ENCODE measurements at regions not wholly inside any gene's neighbourhood (a gene's known extent, or its start where the extent isn't known, plus 50 kb on each side); places are given as distances from the start of the nearest gene placed in this dataset.

DNA sequence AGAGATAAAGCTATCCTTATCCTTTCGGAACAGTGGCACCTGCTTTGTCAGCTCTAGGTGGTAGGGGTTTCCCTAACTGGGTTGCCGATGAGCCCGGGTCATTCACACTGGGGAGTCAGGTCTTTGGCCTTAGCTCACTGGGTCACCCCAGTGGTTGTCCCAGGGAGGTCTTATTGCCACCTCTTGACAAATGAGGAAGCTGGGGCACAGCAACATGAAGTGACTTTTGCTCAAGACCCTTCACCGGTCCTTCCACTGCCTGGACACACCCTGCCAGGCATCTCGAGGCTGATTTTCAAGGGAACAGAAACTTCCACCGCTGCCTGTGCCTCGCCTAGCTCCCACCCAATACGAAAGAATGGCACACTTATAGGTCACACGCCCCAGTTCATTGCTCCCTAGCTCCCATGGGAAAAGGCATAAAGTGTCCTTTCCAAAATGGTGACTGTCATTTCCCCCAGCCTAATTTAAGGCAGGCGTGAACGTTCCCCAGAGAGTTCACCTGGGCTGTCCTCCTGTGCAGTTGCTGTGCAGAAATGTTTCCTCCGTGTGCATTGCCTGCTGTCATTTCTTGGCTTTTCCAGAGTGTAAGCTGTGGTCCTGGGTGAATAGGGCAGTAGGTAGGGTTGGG lies 156.1 kb upstream of the CCND2 start:
- TF ChIP-seq, protein P1, sequence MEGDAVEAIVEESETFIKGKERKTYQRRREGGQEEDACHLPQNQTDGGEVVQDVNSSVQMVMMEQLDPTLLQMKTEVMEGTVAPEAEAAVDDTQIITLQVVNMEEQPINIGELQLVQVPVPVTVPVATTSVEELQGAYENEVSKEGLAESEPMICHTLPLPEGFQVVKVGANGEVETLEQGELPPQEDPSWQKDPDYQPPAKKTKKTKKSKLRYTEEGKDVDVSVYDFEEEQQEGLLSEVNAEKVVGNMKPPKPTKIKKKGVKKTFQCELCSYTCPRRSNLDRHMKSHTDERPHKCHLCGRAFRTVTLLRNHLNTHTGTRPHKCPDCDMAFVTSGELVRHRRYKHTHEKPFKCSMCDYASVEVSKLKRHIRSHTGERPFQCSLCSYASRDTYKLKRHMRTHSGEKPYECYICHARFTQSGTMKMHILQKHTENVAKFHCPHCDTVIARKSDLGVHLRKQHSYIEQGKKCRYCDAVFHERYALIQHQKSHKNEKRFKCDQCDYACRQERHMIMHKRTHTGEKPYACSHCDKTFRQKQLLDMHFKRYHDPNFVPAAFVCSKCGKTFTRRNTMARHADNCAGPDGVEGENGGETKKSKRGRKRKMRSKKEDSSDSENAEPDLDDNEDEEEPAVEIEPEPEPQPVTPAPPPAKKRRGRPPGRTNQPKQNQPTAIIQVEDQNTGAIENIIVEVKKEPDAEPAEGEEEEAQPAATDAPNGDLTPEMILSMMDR (IDR thresholded peaks at IDR 0.05; ENCODE audit: low read depth, low read length, poor library complexity, severe bottlenecking), result no peak
- no peak for TF ChIP-seq EZH2phosphoT487 (IDR thresholded peaks at IDR 0.05; ENCODE audit: borderline replicate concordance, low read length)

Measured in DOHH2 (cell line).